Naive thymus-derived CD8-positive, alpha-beta T cell (primary cell): ENCODE measurements at regions not wholly inside any gene's neighbourhood (a gene's known extent, or its start where the extent isn't known, plus 50 kb on each side); places are given as distances from the start of the nearest gene placed in this dataset.
A peak's percentile ranks its signal among the peaks of the same experiment; 100 is the strongest.

Source experiments
- ATAC-seq, 2 donors: fragments of 150-1000 bp; cut with Tn5 transposase in 1 of 2; sonication (Bioruptor Pico), chemical (Tn5 transposase) in 1 of 2; 1 replicate in 1 of 2; 2 replicates in 1 of 2; pipeline ENCODE4 v1.10.0; 2021; ENCODE audit warnings: mild to moderate bottlenecking in 2 of 2, moderate library complexity in 2 of 2
- POLR2A ChIA-PET: fragments of 350-600 bp; sonication (Branson Sonifier 250); formaldehyde crosslinking; loops from one replicate; lab custom pipeline; 2021; ENCODE audit warnings: antibody characterized with exemption; lab: Charles Lee
- DNase-seq, 10 donors: peaks; one replicate each; pipeline versions ENCODE4 v3.0.0 to v3.0.0-alpha.2; 2020 to 2022
- H3K27ac Mint-ChIP-seq, 10 donors: one replicate each; pipeline ENCODE4 v1.8.0; 2020 to 2022; ENCODE audit warnings: mild to moderate bottlenecking in 10 of 10, mixed read lengths in 10 of 10, moderate library complexity in 4 of 10, inconsistent platforms in 1 of 10
- H3K27me3 Mint-ChIP-seq, 5 donors: one replicate each; pipeline ENCODE4 v1.8.0; 2021 to 2022; ENCODE audit warnings: mixed read lengths in 5 of 5
- H3K36me3 Mint-ChIP-seq, 3 donors: one replicate each; pipeline ENCODE4 v1.8.0; 2020 to 2022; ENCODE audit warnings: mixed read lengths in 3 of 3, mild to moderate bottlenecking in 2 of 3, inconsistent platforms in 1 of 3
- H3K4me1 Mint-ChIP-seq, 4 donors: one replicate each; pipeline ENCODE4 v1.8.0; 2021 to 2022; ENCODE audit warnings: mixed read lengths in 4 of 4
- H3K4me3 Mint-ChIP-seq, 10 donors: one replicate each; pipeline ENCODE4 v1.8.0; 2020 to 2022; ENCODE audit warnings: mild to moderate bottlenecking in 10 of 10, mixed read lengths in 10 of 10, moderate library complexity in 6 of 10, inconsistent platforms in 1 of 10
- H3K9me3 Mint-ChIP-seq, 9 donors: one replicate each; pipeline ENCODE4 v1.8.0; 2020 to 2022; ENCODE audit warnings: mixed read lengths in 9 of 9, mild to moderate bottlenecking in 3 of 9, inconsistent platforms in 1 of 9, moderate library complexity in 1 of 9

DNA sequence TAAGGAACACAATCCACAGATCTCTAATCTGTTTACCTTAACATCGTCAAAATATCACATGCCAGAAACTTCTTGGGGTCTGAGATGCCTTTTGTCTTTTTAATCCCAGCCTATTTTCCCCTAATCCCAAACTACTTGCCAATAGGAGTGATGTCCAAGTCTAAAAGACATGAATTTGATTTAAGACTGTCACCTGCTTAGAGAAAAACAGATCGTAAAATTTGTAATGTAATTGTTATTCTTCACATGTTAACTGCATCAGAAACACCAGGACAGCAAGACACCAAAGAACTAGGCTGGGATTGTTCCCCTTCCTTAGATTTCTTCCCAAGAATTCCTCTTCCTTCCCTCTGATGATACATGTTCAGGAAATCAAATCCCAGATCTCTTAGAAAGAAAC lies 198.1 kb upstream of the ARHGAP20 start:
- no peak overlapping the region for H3K27ac Mint-ChIP-seq
- H3K36me3 Mint-ChIP-seq = peaks cover 0 to 14% (median 2%) of the 10 kb centered on the region in 3 donors
- peaks cover 16 to 27% (median 25%) of the 10 kb centered on the region in 4 donors for H3K4me1 Mint-ChIP-seq
- DNase-seq = no peak
- H3K4me3 Mint-ChIP-seq = no peak overlapping the region
- H3K9me3 Mint-ChIP-seq = peaks cover 0 to 20% (median 6%) of the 10 kb centered on the region in 9 donors
- no peak for ATAC-seq
- POLR2A ChIA-PET = no interaction called here
- no peaks in the 10 kb centered on the region for H3K27me3 Mint-ChIP-seq

DNA sequence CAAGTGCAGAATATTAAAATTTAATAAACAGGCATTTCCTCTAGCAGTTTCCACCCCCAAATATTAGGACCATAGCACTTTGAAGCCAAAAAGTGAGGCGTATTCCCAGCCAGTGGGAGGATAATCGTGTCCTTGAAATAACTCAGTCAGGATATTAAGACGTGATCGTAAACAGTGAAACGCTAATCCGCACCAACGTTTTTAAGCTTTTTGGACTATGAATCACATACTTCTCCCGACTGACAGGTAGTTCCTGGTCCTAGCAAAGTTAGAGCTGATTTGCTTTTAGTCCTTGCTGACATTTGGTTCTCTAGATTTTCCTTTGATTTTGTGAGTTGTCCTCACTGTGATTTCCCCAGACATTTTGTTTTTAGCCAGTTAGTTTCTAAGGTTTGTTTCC lies 197.1 kb upstream of the ARHGAP20 start:
- no peaks in the 10 kb centered on the region for H3K27me3 Mint-ChIP-seq
- peak overlapping the region in 1 of 10 donors; percentile 61 for H3K27ac Mint-ChIP-seq
- peaks cover 16 to 27% (median 25%) of the 10 kb centered on the region in 4 donors for H3K4me1 Mint-ChIP-seq
- peaks cover 0 to 11% (median 2%) of the 10 kb centered on the region in 9 donors for H3K9me3 Mint-ChIP-seq
- DNase-seq (no peak), ATAC-seq (no peak)
- no peak overlapping the region for H3K4me3 Mint-ChIP-seq
- H3K36me3 Mint-ChIP-seq = peaks cover 0 to 8% (median 2%) of the 10 kb centered on the region in 3 donors
- POLR2A ChIA-PET = no interaction called here

DNA sequence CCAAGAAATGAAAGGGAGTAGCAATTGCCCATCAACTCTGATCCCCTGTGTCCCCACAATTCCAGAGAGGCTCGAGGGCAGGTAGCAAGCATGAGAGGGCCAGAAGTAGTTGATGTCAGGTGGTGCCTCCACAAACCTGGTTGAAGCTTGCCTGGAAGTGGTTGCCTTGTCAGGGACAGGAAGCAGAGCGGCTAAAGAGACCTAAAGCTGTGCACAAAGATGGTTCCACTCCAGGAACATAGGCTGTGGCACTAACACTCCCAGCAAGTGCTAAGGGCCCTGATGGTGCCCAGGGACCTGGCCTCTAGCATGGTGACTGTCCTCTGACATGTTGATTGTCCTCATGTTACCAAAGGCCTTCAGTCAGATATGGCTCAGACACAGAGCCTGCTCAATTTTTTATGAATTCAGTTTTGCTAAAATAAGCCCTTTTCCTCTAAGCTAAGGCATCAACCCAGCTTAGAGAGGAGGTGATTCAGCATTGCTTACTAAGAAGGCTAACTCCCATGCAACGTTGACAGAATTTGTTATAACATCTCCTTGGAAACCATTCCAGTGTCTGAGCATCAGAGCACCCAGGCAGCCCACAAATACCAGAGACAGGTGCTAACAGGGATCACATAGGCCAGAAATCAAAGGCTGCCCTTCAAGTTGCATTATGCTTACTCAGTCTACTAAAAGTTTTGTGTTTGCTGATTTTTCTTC lies 196.3 kb upstream of the ARHGAP20 start:
- Mint-ChIP-seq H3K27me3 (no peaks in the 10 kb centered on the region), H3K27ac (peak overlapping the region in 8 of 10 donors; percentile 8 to 91 (median 67)), H3K4me3 (peak overlapping the region in 8 of 10 donors; percentile 42 to 71 (median 58)), H3K4me1 (peaks cover 16 to 27% (median 25%) of the 10 kb centered on the region in 4 donors), H3K9me3 (peaks cover 0 to 11% (median 2%) of the 10 kb centered on the region in 9 donors), H3K36me3 (peaks cover 0 to 8% (median 2%) of the 10 kb centered on the region in 3 donors)
- peak in 1 of 10 donors; percentile 9 for DNase-seq
- ATAC-seq = no peak
- POLR2A ChIA-PET = no interaction called here

DNA sequence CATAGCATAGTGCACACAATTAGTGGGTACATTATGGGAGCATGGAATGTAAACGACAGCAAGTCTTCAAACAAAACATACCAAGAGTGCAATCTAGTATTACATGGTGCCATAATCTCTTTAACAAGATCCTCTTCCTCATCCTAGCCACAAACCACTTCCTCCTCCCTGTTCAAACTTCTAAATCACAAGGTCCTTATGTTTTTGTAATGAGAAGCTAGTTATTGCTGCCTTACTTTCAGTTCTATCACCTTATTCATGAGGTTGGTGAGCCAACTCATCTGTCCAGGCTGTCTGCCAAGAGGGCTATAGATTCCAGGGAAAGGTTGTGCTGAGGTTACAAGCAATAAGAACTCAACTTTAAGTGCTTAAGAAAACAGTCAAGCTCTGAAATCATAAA lies 195.4 kb upstream of the ARHGAP20 start:
- H3K4me1 Mint-ChIP-seq = peaks cover 16 to 27% (median 25%) of the 10 kb centered on the region in 4 donors
- peak; percentile 46 to 71 for ATAC-seq
- H3K27me3 Mint-ChIP-seq = no peaks in the 10 kb centered on the region
- POLR2A ChIA-PET = no interaction called here
- peak overlapping the region in 9 of 10 donors; percentile 42 to 71 (median 58) for H3K4me3 Mint-ChIP-seq
- H3K36me3 Mint-ChIP-seq = peaks cover 0 to 8% (median 2%) of the 10 kb centered on the region in 3 donors
- peak overlapping the region in 9 of 10 donors; percentile 8 to 91 (median 74) for H3K27ac Mint-ChIP-seq
- H3K9me3 Mint-ChIP-seq = peaks cover 0 to 11% (median 2%) of the 10 kb centered on the region in 9 donors
- peak in 3 of 10 donors; percentile 20 to 55 (median 50) for DNase-seq

DNA sequence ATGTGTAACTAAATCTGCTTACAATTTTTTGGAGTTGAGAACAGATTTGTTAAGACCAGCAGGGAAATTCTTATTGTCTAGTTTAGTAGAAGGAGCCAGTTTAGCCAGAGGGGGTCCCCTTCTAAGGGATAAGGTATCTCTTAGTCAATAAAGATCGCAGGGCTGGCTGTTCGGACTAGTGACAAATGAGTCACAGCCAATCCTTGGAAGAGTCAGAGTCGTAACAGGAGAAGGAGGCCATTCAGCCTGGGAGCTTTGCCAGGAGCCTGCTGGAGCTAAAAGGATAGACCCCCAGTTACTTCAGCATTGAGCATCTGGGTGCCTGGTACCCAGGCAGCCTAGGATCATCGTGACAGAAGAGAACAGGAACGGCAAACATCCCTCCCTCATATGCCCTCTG lies 191.6 kb upstream of the ARHGAP20 start:
- DNase-seq (no peak), ATAC-seq (no peak)
- Mint-ChIP-seq H3K4me1 (peaks cover 14 to 21% (median 19%) of the 10 kb centered on the region in 4 donors), H3K27ac (no peak overlapping the region), H3K36me3 (peaks cover 0 to 8% (median 2%) of the 10 kb centered on the region in 3 donors), H3K4me3 (no peak overlapping the region), H3K9me3 (peaks cover 0 to 11% (median 0%) of the 10 kb centered on the region in 9 donors), H3K27me3 (peaks cover 0 to 7% (median 1%) of the 10 kb centered on the region in 5 donors)
- POLR2A ChIA-PET = no interaction called here

DNA sequence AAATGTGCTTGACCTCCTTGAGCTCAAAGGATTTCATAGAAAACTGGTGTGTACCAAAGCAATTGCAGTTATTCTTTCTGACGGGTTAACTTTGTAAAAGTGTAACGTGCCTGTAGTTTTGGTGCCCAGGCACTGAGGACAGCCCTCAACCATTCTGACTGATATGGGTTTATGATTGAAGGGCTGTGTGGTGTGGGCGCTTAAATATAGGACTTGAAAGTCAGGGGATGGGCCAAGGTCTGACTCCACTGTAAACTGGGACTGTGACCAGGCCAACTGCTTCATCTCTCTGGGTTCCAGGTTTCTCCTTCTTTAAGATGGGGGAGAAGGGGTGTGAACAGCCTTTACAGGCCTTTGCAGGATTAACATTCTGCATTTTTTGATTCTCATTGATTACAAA lies 191.1 kb upstream of the ARHGAP20 start:
- POLR2A ChIA-PET = no interaction called here
- peaks cover 11 to 16% (median 14%) of the 10 kb centered on the region in 4 donors for H3K4me1 Mint-ChIP-seq
- H3K36me3 Mint-ChIP-seq = peaks cover 0 to 8% (median 2%) of the 10 kb centered on the region in 3 donors
- DNase-seq (no peak), ATAC-seq (no peak)
- no peak overlapping the region for H3K27ac Mint-ChIP-seq
- H3K27me3 Mint-ChIP-seq = peaks cover 0 to 7% (median 1%) of the 10 kb centered on the region in 5 donors
- H3K4me3 Mint-ChIP-seq = no peak overlapping the region
- H3K9me3 Mint-ChIP-seq = peaks cover 0 to 11% (median 0%) of the 10 kb centered on the region in 9 donors

DNA sequence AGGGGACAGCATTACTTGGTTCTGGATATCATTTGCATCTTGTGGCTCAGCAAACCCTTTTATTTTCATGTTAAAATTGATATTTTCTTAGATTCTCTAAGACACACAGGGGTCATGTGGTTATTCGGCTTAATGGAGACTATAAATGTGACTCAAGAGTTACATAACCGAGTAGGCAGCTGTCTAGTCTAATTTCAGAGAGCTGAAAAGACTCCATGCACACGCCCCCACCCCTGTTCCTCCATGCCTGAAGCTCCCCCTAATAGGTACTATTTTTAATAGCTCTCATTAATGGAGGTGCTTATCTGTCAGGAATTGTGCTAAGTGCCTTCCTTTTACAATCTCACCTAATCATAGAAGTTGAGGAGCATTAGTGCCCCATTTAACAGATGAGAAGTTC lies 189.2 kb upstream of the ARHGAP20 start:
- Mint-ChIP-seq H3K4me3 (no peak overlapping the region), H3K9me3 (peaks cover 0 to 8% (median 0%) of the 10 kb centered on the region in 9 donors), H3K27me3 (peaks cover 1 to 15% (median 3%) of the 10 kb centered on the region in 5 donors), H3K27ac (no peak overlapping the region), H3K4me1 (peaks cover 0 to 3% (median 0%) of the 10 kb centered on the region in 4 donors), H3K36me3 (peaks cover 0 to 7% (median 2%) of the 10 kb centered on the region in 3 donors)
- POLR2A ChIA-PET = no interaction called here
- no peak for ATAC-seq
- DNase-seq = no peak

DNA sequence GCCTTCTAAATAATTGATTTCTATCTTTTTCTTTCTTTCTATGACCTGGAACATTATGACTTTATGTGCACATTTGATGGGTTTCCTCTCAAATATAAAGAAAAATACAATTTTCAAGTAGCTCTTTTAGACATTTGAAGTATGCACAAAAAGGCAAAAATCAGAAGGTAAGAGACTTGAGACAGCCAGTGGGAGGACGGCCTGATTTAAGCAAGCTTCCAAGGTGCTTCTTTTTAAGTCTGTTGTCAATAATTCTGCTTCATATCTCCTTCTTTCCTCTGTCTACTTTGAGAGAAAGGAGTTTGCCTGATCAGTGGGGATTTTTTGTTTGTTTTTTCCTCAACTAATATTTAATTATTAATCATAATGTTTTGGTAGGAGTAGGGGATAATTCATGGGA lies 188.2 kb upstream of the ARHGAP20 start:
- ATAC-seq = no peak
- H3K4me1 Mint-ChIP-seq = no peaks in the 10 kb centered on the region
- DNase-seq = no peak
- POLR2A ChIA-PET = no interaction called here
- H3K36me3 Mint-ChIP-seq = peaks cover 0 to 3% (median 0%) of the 10 kb centered on the region in 3 donors
- H3K9me3 Mint-ChIP-seq = peaks cover 0 to 8% (median 0%) of the 10 kb centered on the region in 9 donors
- no peak overlapping the region for H3K27ac Mint-ChIP-seq
- peaks cover 1 to 15% (median 3%) of the 10 kb centered on the region in 5 donors for H3K27me3 Mint-ChIP-seq
- H3K4me3 Mint-ChIP-seq = no peak overlapping the region

DNA sequence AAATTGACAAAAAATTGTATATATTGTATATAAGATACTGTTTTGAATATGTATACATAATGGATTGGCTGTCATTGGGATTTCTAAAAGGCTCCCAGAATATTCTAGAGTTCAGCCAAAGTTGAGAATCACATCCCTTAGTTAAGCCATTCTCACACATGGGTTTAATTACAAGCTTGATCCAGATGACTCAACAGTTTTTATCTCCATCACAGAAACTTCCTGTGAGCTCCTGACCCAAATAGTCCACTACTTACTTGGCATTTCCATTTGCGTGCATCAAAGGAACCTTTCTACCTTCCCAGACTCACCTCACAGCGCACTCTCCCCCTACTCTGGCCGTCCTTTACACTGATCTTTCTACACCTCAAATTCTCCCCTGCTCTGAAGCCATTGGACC lies 184.8 kb upstream of the ARHGAP20 start:
- POLR2A ChIA-PET = no interaction called here
- no peak overlapping the region for H3K4me3 Mint-ChIP-seq
- no peaks in the 10 kb centered on the region for H3K4me1 Mint-ChIP-seq

DNA sequence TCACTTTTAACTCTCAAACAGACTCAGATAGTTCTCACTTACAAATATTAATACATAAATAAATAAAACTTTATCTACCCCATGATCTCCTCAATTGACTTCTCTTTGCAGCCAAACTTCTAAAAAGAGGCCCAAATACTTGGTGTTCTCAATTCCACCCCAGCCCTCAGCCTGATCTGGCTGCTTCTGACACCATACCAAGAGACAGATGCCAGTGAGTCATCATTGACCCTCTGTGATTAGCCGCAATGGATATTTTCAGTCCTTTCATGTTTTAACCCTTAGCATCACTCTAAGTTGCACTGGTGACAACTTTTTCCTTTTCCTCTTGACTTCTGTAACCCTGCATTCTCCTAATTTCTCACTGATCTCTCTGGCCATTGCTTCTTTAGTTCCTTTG lies 184.1 kb upstream of the ARHGAP20 start:
- DNase-seq (no peak), ATAC-seq (no peak)

More for the DNA sequence above, 184.8 kb upstream of the ARHGAP20 start:
- DNase-seq (no peak), ATAC-seq (no peak)
- peaks cover 0 to 15% (median 3%) of the 10 kb centered on the region in 5 donors for H3K27me3 Mint-ChIP-seq
- peak overlapping the region in 1 of 10 donors; percentile 73 for H3K27ac Mint-ChIP-seq
- H3K36me3 Mint-ChIP-seq = peaks cover 0 to 3% (median 0%) of the 10 kb centered on the region in 3 donors
- H3K9me3 Mint-ChIP-seq = peaks cover 0 to 8% (median 0%) of the 10 kb centered on the region in 9 donors

DNA sequence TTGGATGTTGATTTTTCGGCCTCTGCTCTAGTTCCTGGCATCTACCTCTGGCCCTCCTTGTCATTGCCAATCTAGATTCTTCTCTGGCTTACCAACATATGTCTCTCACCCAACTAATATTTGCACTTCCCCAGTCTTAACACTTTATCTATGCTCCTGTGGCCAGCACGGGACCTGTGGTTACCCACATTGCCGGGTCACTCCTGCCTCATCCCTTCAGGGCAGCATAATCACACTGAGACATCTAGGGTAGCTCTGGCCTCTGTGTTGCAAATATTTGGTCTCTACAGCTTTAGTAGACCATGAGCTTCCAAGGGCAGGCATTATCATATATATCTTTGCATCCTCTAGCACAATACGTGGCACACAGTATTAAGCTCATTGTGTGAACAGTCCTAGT lies 182.0 kb upstream of the ARHGAP20 start:
- Mint-ChIP-seq H3K4me3 (no peak overlapping the region), H3K36me3 (peaks cover 0 to 3% (median 0%) of the 10 kb centered on the region in 3 donors), H3K27me3 (peaks cover 0 to 8% (median 3%) of the 10 kb centered on the region in 5 donors), H3K4me1 (no peaks in the 10 kb centered on the region), H3K9me3 (peaks cover 0 to 8% (median 0%) of the 10 kb centered on the region in 9 donors), H3K27ac (no peak overlapping the region)
- ATAC-seq (no peak), DNase-seq (no peak)
- POLR2A ChIA-PET = no interaction called here

More for the DNA sequence above, 184.1 kb upstream of the ARHGAP20 start:
- Mint-ChIP-seq H3K27ac (no peak overlapping the region), H3K4me3 (no peak overlapping the region), H3K9me3 (peaks cover 0 to 8% (median 0%) of the 10 kb centered on the region in 9 donors), H3K27me3 (peaks cover 0 to 15% (median 3%) of the 10 kb centered on the region in 5 donors), H3K4me1 (no peaks in the 10 kb centered on the region), H3K36me3 (peaks cover 0 to 3% (median 0%) of the 10 kb centered on the region in 3 donors)
- POLR2A ChIA-PET = no interaction called here

DNA sequence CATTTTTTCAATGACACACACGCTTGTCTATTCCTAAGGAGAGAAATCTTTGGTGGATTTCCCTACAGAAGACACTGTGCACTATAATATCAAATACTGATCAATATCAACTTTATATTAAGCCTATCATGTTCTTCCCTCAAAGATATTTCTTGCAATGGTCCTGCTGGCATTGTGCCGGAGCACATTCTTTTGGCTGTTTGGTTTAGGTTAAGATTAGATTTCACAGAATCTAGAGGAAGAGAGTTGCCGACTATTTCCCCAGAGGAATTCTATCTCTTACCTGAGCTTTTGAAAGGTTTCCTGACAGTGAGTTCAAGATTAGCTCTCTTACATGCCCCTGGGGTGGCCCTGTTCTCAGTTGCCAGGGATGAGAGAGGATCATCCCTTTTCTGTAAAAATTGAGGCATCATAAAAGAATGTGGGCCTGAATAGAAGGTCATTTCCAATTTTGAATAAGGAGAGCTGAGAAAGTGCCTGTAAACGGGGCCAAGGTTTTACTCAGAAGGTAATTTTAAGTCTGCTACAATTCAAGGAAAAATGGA lies 180.6 kb upstream of the ARHGAP20 start:
- H3K27me3 Mint-ChIP-seq = peaks cover 0 to 8% (median 4%) of the 10 kb centered on the region in 5 donors
- peaks cover 0 to 8% (median 0%) of the 10 kb centered on the region in 9 donors for H3K9me3 Mint-ChIP-seq
- H3K36me3 Mint-ChIP-seq = peaks cover 0 to 3% (median 0%) of the 10 kb centered on the region in 3 donors
- H3K4me3 Mint-ChIP-seq = no peak overlapping the region
- DNase-seq (no peak), ATAC-seq (no peak)
- no peaks in the 10 kb centered on the region for H3K4me1 Mint-ChIP-seq
- POLR2A ChIA-PET = no interaction called here
- H3K27ac Mint-ChIP-seq = no peak overlapping the region

DNA sequence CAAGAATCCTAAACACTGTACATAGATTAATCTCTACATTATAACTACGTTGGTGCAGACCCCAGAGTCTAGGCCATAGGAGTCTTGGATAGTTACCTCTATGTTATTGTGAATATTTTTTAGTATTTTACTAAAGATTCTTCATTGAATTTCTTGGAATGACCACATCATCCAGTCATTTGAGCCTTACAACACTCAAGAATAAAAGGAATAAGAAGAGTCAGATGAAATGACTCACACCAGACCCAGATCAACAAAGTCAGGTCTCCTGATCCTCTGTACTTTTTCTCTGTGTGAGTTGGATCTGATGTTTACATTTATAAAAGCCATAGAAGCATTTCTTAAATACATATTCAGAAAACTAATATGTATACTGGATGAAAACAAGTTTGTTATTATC lies 179.2 kb upstream of the ARHGAP20 start:
- ATAC-seq = no peak
- Mint-ChIP-seq H3K9me3 (no peaks in the 10 kb centered on the region), H3K4me1 (no peaks in the 10 kb centered on the region), H3K36me3 (no peaks in the 10 kb centered on the region), H3K4me3 (no peak overlapping the region), H3K27me3 (peaks cover 0 to 4% (median 4%) of the 10 kb centered on the region in 5 donors), H3K27ac (no peak overlapping the region)
- DNase-seq = no peak
- POLR2A ChIA-PET = no interaction called here
